GM12873 (cell line): ENCODE measurements at regions not wholly inside any gene's neighbourhood (a gene's known extent, or its start where the extent isn't known, plus 50 kb on each side); places are given as distances from the start of the nearest gene placed in this dataset.

Source experiments
- CTCF ChIP-seq: IDR thresholded peaks from 2 replicates; pipeline ENCODE4 v1.5.1; 2012; ENCODE audit warnings: low read depth, mild to moderate bottlenecking, moderate library complexity, low read length, control low read depth; ENCODE audit not compliant: insufficient read depth; ENCODE audit errors: missing control alignments

DNA sequence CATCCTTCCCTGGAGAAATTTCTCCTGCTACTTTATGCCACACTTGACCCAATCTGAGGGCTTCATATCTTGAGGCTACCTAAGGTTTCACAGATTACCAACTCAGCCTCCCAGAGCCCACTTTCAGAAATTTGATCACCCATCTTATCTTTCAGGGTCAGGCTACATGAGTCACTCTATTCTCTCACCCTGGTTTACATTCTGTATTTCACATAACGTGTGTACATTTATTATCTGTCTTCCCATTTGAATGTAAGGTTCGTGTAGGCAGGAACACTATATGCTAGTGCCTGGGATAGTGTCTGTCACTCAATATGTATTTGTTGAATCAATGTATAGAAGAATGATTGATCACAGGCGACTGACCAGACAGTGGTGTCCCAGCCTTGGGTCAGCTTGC is 124.8 kb downstream of the UBE2U start:
- no peak for TF ChIP-seq CTCF

GRCh38 chr1:64330839-64331238 is 127.4 kb downstream of the UBE2U start:
- TF ChIP-seq CTCF = no peak

DNA sequence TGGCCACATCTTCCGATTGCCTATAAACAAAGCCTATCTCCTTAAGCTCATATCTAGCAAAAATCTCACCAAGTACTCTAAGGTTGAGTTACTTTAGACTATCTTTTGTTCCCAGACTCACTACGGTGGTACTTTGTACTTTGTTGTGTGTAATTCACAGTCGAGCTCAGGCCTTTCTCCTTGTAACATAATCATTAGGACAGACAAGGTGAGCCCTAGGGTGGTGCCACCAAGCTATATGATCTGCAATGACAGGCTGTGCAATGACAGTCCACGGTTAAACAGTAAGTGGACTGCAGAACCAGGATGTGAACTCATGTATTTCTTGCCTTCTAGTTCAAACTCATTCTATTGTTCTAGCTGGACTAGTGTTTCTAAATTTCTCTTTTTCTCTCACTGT is 132.2 kb downstream of the UBE2U start:
- no peak for TF ChIP-seq CTCF

DNA sequence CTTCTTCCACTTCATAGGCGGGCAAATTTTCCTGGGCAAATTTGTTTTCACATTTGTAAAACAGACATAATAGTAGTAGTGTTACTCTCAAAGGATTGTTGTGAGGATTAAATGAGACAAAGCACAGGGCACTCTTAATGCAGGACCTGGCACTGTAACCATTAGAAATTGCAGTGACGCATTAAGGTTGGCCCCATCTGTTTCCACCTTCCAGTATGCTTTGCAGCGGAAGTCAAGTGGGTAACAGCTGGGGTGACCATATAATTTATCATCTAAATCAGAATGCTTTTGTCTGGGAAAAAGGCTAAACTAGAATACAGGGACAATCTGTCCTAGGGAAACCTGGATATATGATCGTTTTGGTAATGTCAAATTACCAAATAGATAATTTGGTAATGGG is 132.5 kb upstream of the CACHD1 start:
- TF ChIP-seq CTCF = no peak

DNA sequence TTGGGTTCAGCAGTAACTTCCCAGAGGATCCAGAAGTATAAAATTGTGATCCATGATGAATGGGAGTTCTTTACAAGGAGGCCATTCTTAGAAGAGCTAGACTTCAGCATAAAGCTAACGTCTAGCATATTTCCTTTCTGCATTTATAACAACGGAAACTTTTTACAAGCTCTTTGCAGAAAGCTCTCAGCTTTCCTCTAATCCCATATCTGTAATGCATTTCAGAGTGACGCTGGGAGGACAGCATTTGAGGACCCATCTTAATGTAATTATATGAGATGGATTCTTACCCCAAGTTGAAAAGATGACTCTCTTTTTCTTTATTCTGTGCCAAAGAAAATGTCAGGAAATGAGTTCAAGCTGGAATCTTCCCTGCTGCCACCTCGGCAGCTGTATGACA is 132.0 kb upstream of the CACHD1 start:
- TF ChIP-seq CTCF = no peak

- no peak for TF ChIP-seq CTCF
These were observed 129.6 kb upstream of the CACHD1 start for GRCh38 chr1:64340361-64340760.

DNA sequence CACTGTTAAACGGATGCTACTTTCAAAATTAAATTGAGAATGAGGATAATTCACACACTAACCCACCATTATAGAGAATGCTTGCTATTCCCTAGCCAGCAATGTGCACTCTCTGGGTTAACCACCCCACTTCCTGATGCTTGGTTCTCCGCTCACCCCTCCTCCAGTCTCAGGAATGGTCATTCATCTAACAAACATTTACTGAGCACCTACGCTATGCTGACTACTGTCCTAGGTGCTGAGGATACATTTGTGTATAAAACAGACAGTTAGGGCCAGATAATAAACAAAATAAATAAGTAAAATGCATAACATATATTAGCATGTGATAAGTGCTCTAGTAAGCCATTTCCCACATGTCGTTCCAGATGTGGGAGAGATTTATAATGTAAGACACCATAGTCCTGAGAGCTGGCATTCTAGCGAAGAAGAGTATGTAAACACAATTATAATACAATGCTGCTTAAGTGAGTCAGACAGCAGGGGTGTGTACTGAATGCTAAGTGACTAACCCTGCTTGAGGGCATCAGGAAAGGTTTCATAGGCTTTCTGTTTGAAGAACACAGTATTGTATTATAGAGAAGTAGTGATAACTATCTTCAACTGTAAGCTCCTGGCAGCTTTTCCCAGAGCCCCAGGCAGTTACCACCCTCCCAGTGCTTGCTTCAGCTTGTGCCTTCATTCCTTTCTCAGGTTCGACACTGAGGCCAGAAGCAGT is 126.7 kb upstream of the CACHD1 start:
- TF ChIP-seq CTCF = no peak
